ENCODE measurements at regions not wholly inside any gene's neighbourhood (a gene's known extent, or its start where the extent isn't known, plus 50 kb on each side); places are given as distances from the start of the nearest gene placed in this dataset.

- Histone ChIP-seq H3K9me3 (ENCODE audit: control insufficient read depth in 1 of 2, insufficient read depth in 1 of 2, low read depth in 1 of 2, low read length in 2 of 2) (no peaks in the 10 kb centered on the region), H3K4me3 (replicated peaks in 1 of 2; ENCODE audit: low read depth in 1 of 2, low read length in 2 of 2) (no peak overlapping the region), H3K9ac (ENCODE audit: low read length) (no peak overlapping the region), H4K20me1 (ENCODE audit: insufficient read depth) (no peaks in the 10 kb centered on the region), H3K27ac (ENCODE audit: low read depth, low read length) (no peak overlapping the region), H3K9me2 (ENCODE audit: insufficient read depth) (no peaks in the 10 kb centered on the region), H3K4me1 (ENCODE audit: control insufficient read depth in 1 of 2, insufficient read depth in 2 of 2, low read length in 2 of 2) (no peaks in the 10 kb centered on the region), H3K36me3 (ENCODE audit: control insufficient read depth in 1 of 2, insufficient read depth in 2 of 2, low read length in 2 of 2) (no peaks in the 10 kb centered on the region), H3K27me3 (ENCODE audit: insufficient read depth, low read length) (no peaks in the 10 kb centered on the region), H3K79me2 (ENCODE audit: insufficient read depth, low read length) (no peaks in the 10 kb centered on the region), H3K4me2 (ENCODE audit: low read length) (no peak overlapping the region), H2AFZ (ENCODE audit: low read depth, low read length, poor library complexity, severe bottlenecking) (no peak overlapping the region)
- ChIA-PET CTCF (no interaction called here), POLR2A (no interaction called here), RAD21 (ENCODE audit: low non-redundant PET in 1 of 2, low total read pairs in 2 of 2, uncharacterized antibody in 2 of 2, unreplicated experiment in 2 of 2) (no interaction called here)
- no peak for ATAC-seq
- DNase-seq (ENCODE audit: low read depth, low spot score): no peak
- intact Hi-C loops (cut with micrococcal nuclease): no loop called here
- no TSS peak for BruUV-seq (replicated peaks)
- TF ChIP-seq SRF (IDR thresholded peaks at IDR 0.05; ENCODE audit: low read depth): no peak
- TF ChIP-seq FOSL1 (IDR thresholded peaks at IDR 0.05; ENCODE audit: low read depth): no peak
- no peak for TF ChIP-seq CEBPB (IDR thresholded peaks at IDR 0.05; ENCODE audit: low read depth)
- no peak for TF ChIP-seq EZH2phosphoT487 (IDR thresholded peaks at IDR 0.05; ENCODE audit: borderline replicate concordance)
- no peak for TF ChIP-seq ZFX (IDR thresholded peaks at IDR 0.05)
Measured at GRCh38 chr1:218571491-218571890, 226.4 kb downstream of the TGFB2 start.

- intact Hi-C loops (cut with micrococcal nuclease): no loop called here
- ChIA-PET POLR2A (no interaction called here), RAD21 (ENCODE audit: low non-redundant PET in 1 of 2, low total read pairs in 2 of 2, uncharacterized antibody in 2 of 2, unreplicated experiment in 2 of 2) (no interaction called here), CTCF (interaction anchor here (1.3 kb wide), 1 partner anchor 233 kb away, joined by 3 read pairs; no protein-coding TSS in a partner anchor)
- TF ChIP-seq EZH2 (IDR thresholded peaks at IDR 0.05) (no peak), CTCF (IDR thresholded peaks at IDR 0.05 in 2 of 3, conservative IDR thresholded peaks at IDR 0.05 in 1 of 3; ENCODE audit: borderline replicate concordance in 1 of 3, insufficient read depth in 1 of 3, low read depth in 2 of 3, low read length in 2 of 3) (no peak), CBX3 (IDR thresholded peaks at IDR 0.05; ENCODE audit: low read depth) (no peak), POLR2AphosphoS5 (IDR thresholded peaks at IDR 0.05; ENCODE audit: low read depth, low read length) (no peak), SP1 (IDR thresholded peaks at IDR 0.05; ENCODE audit: low read depth) (no peak), JUND (IDR thresholded peaks at IDR 0.05) (no peak), ZBTB33 (IDR thresholded peaks at IDR 0.05; ENCODE audit: extremely low read depth, insufficient replicate concordance, low read length) (no peak)
- H3K27me3 ChIP-seq (ENCODE audit: insufficient read depth, low read length): no peaks in the 10 kb centered on the region
- no peak for DNase-seq (ENCODE audit: low read depth, low spot score)
- no peaks in the 10 kb centered on the region for H3K79me2 ChIP-seq (ENCODE audit: insufficient read depth, low read length)
- H3K27ac ChIP-seq (ENCODE audit: low read depth, low read length): no peak overlapping the region
- H4K20me1 ChIP-seq (ENCODE audit: insufficient read depth): no peaks in the 10 kb centered on the region
- no peak overlapping the region for H3K4me3 ChIP-seq (replicated peaks in 1 of 2; ENCODE audit: low read depth in 1 of 2, low read length in 2 of 2)
- no peaks in the 10 kb centered on the region for H3K4me1 ChIP-seq (ENCODE audit: control insufficient read depth in 1 of 2, insufficient read depth in 2 of 2, low read length in 2 of 2)
- no TSS peak for BruUV-seq (replicated peaks)
- H3K9me3 ChIP-seq (ENCODE audit: control insufficient read depth in 1 of 2, insufficient read depth in 1 of 2, low read depth in 1 of 2, low read length in 2 of 2): no peaks in the 10 kb centered on the region
- H3K36me3 ChIP-seq (ENCODE audit: control insufficient read depth in 1 of 2, insufficient read depth in 2 of 2, low read length in 2 of 2): no peaks in the 10 kb centered on the region
- H3K9me2 ChIP-seq (ENCODE audit: insufficient read depth): no peaks in the 10 kb centered on the region
- H3K4me2 ChIP-seq (ENCODE audit: low read length): no peak overlapping the region
- H2AFZ ChIP-seq (ENCODE audit: low read depth, low read length, poor library complexity, severe bottlenecking): no peak overlapping the region
- no peak overlapping the region for H3K9ac ChIP-seq (ENCODE audit: low read length)
- no peak for ATAC-seq
Measured at GRCh38 chr1:218572050-218572449, 226.9 kb downstream of the TGFB2 start.
